NB4 (cell line): ENCODE measurements at regions not wholly inside any gene's neighbourhood (a gene's known extent, or its start where the extent isn't known, plus 50 kb on each side); places are given as distances from the start of the nearest gene placed in this dataset.

Source experiments
- CTCF ChIP-seq: IDR thresholded peaks from one replicate; pipeline ENCODE4 v1.5.1; 2012; ENCODE audit warnings: low read depth, low read length
- MAX ChIP-seq: IDR thresholded peaks from 2 replicates; pipeline ENCODE4 v1.6.1; 2011; ENCODE audit warnings: low read depth, low read length
- POLR2A ChIP-seq: IDR thresholded peaks from 2 replicates; pipeline ENCODE4 v1.6.1; 2011; ENCODE audit warnings: mild to moderate bottlenecking; ENCODE audit not compliant: insufficient read length; ENCODE audit errors: extremely low read depth

- TF ChIP-seq CTCF (no peak), MAX (no peak), POLR2A (no peak)
Observed at GRCh38 chr7:1384113-1384415, 75.2 kb downstream of the MICALL2 start.
